ENCODE measurements at regions not wholly inside any gene's neighbourhood (a gene's known extent, or its start where the extent isn't known, plus 50 kb on each side); places are given as distances from the start of the nearest gene placed in this dataset.

DNA sequence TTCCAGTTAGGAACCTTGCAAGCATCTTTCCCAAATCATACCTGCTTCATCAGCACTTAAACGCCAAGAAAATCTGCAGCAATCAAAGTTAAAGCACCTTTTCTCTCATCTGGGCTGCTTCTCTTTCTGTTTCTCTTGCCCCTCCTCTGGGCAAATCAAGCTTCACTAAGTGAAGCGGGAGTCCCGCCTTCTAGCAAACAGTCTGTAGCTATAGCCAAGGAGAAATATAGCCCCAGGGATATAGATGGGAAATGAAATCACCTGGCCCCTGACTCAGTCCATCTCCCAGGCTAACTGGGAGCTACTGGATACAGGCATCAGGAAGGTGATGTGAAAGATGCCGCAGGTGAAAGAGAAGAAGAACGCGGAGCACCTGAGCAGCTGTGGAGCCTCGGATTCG is 481.9 kb downstream of the C6orf118 start:
- H3K9me3 ChIP-seq = no peaks in the 10 kb centered on the region
- no peak overlapping the region for H3K4me3 ChIP-seq
- no peaks in the 10 kb centered on the region for H3K4me1 ChIP-seq
- H3K27ac ChIP-seq = no peak overlapping the region
- H3K36me3 ChIP-seq = no peaks in the 10 kb centered on the region
- no peaks in the 10 kb centered on the region for H3K27me3 ChIP-seq
- intact Hi-C loops (cut with DNase I; ENCODE audit: low total_unique reads) (no loop called here), in situ Hi-C loops (cut with MboI; ENCODE audit: low pct_ligation_motif_present in 1 of 4, low pct_unique_long_range_greater_than_20kb in 1 of 4, low sequenced_read_pairs in 3 of 4) (no loop called here)
- DNase-seq = no peak
- no peak for TF ChIP-seq EP300 (IDR thresholded peaks at IDR 0.05; ENCODE audit: low read depth)
- TF ChIP-seq, protein P1, sequence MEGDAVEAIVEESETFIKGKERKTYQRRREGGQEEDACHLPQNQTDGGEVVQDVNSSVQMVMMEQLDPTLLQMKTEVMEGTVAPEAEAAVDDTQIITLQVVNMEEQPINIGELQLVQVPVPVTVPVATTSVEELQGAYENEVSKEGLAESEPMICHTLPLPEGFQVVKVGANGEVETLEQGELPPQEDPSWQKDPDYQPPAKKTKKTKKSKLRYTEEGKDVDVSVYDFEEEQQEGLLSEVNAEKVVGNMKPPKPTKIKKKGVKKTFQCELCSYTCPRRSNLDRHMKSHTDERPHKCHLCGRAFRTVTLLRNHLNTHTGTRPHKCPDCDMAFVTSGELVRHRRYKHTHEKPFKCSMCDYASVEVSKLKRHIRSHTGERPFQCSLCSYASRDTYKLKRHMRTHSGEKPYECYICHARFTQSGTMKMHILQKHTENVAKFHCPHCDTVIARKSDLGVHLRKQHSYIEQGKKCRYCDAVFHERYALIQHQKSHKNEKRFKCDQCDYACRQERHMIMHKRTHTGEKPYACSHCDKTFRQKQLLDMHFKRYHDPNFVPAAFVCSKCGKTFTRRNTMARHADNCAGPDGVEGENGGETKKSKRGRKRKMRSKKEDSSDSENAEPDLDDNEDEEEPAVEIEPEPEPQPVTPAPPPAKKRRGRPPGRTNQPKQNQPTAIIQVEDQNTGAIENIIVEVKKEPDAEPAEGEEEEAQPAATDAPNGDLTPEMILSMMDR (IDR thresholded peaks at IDR 0.05) = no peak
- no peak for TF ChIP-seq POLR2A (IDR thresholded peaks at IDR 0.05)
- no peak for TF ChIP-seq POLR2AphosphoS5 (IDR thresholded peaks at IDR 0.05)
- WGBS, 2 donors (ENCODE audit: low coverage in 1 of 2) = 61 to 80% methylated on average over 5 to 8 of the region's 8 CpGs

DNA sequence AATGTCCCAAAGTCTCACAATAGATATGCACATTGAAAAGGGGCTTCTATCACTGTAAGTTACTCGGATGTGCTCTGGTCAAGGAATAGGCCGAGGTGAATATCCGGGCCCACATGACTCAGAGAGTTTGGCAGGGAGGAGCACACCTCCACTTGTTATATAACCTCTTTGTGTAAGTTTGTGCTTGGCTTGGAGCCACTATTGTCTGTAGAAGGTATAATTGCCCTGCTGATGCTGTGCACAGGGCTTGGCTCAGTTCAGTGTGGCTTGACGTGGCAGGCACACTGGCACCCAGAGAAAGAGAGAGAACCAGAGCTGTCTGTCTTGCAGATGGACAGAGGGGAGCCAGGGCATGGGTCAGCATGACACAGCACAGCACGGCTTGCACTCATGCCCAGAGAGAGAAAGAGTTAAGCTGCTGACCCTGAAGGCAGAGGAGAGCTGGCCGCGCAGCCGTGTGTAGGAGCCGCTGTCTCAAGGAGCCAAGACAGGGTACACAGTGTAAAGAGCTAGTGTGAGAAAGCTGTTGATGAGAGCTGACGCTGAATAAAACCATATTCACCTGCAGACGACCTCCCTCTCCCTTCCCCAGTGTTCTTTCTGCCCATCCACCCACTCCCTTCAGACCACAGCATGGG is 482.5 kb downstream of the C6orf118 start:
- WGBS, 2 donors (ENCODE audit: low coverage in 1 of 2) = 71 to 74% methylated on average over 6 to 11 of the region's 11 CpGs
- no peak for TF ChIP-seq POLR2AphosphoS5 (IDR thresholded peaks at IDR 0.05)
- no peak for TF ChIP-seq EP300 (IDR thresholded peaks at IDR 0.05; ENCODE audit: low read depth)
- no peak for TF ChIP-seq POLR2A (IDR thresholded peaks at IDR 0.05)
- TF ChIP-seq, protein P1 (IDR thresholded peaks at IDR 0.05) = no peak
- DNase-seq = no peak
- no peaks in the 10 kb centered on the region for H3K36me3 ChIP-seq
- in situ Hi-C loops (cut with MboI; ENCODE audit: low pct_ligation_motif_present in 1 of 4, low pct_unique_long_range_greater_than_20kb in 1 of 4, low sequenced_read_pairs in 3 of 4) (no loop called here), intact Hi-C loops (cut with DNase I; ENCODE audit: low total_unique reads) (no loop called here)
- H3K27ac ChIP-seq = no peak overlapping the region
- no peaks in the 10 kb centered on the region for H3K9me3 ChIP-seq
- H3K4me1 ChIP-seq = no peaks in the 10 kb centered on the region
- H3K4me3 ChIP-seq = no peak overlapping the region
- no peaks in the 10 kb centered on the region for H3K27me3 ChIP-seq

DNA sequence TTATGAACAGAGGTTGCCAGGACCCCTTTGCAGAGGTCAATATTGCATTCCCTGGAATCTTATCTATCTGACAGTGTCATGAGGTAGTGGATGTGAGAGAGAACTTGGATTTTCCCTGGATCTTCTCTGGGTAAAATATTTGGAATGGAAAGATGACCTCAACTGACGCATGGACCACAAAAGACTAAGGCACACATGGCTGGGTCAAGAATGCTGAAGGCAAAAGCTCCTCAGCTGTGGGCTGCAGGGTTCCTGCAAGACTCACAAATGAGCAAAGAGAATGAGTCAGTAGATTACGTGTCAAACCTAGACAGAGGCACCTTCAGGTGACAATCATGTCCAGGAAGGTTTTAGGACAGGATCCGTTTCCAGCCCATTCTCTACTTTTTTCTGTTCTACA is 484.0 kb downstream of the C6orf118 start:
- Histone ChIP-seq H3K36me3 (no peaks in the 10 kb centered on the region), H3K4me3 (no peak overlapping the region), H3K9me3 (no peaks in the 10 kb centered on the region), H3K4me1 (no peaks in the 10 kb centered on the region), H3K27ac (no peak overlapping the region), H3K27me3 (no peaks in the 10 kb centered on the region)
- intact Hi-C loops (cut with DNase I; ENCODE audit: low total_unique reads) (no loop called here), in situ Hi-C loops (cut with MboI; ENCODE audit: low pct_ligation_motif_present in 1 of 4, low pct_unique_long_range_greater_than_20kb in 1 of 4, low sequenced_read_pairs in 3 of 4) (no loop called here)
- DNase-seq = no peak
- 67 to 81% methylated on average over 1 to 3 of the region's 3 CpGs for WGBS, 2 donors (ENCODE audit: low coverage in 1 of 2)
- TF ChIP-seq EP300 (IDR thresholded peaks at IDR 0.05; ENCODE audit: low read depth) (no peak), POLR2A (IDR thresholded peaks at IDR 0.05) (no peak), POLR2AphosphoS5 (IDR thresholded peaks at IDR 0.05) (no peak)
- TF ChIP-seq, protein P1 (IDR thresholded peaks at IDR 0.05) = no peak

- Histone ChIP-seq H3K27ac (no peak overlapping the region), H3K4me3 (no peak overlapping the region), H3K9me3 (peaks cover 0 to 3% of the 10 kb centered on the region in 2 donors), H3K4me1 (no peaks in the 10 kb centered on the region), H3K27me3 (no peaks in the 10 kb centered on the region), H3K36me3 (no peaks in the 10 kb centered on the region)
- 40 to 94% methylated on average over 1 of the region's 1 CpG for WGBS, 2 donors (ENCODE audit: low coverage in 1 of 2)
- in situ Hi-C loops (cut with MboI; ENCODE audit: low pct_ligation_motif_present in 1 of 4, low pct_unique_long_range_greater_than_20kb in 1 of 4, low sequenced_read_pairs in 3 of 4) (no loop called here), intact Hi-C loops (cut with DNase I; ENCODE audit: low total_unique reads) (loop anchor here (2.0 kb wide), 1 partner anchor 17 kb away; no protein-coding TSS in a partner anchor)
- no peak for TF ChIP-seq POLR2A (IDR thresholded peaks at IDR 0.05)
- no peak for TF ChIP-seq POLR2AphosphoS5 (IDR thresholded peaks at IDR 0.05)
- TF ChIP-seq, protein P1 (IDR thresholded peaks at IDR 0.05) = no peak
- TF ChIP-seq EP300 (IDR thresholded peaks at IDR 0.05; ENCODE audit: low read depth) = no peak
- DNase-seq = no peak
Observed at GRCh38 chr6:164817662-164818061, 491.7 kb downstream of the C6orf118 start.
